ENCODE measurements at regions not wholly inside any gene's neighbourhood (a gene's known extent, or its start where the extent isn't known, plus 50 kb on each side); places are given as distances from the start of the nearest gene placed in this dataset.

DNA sequence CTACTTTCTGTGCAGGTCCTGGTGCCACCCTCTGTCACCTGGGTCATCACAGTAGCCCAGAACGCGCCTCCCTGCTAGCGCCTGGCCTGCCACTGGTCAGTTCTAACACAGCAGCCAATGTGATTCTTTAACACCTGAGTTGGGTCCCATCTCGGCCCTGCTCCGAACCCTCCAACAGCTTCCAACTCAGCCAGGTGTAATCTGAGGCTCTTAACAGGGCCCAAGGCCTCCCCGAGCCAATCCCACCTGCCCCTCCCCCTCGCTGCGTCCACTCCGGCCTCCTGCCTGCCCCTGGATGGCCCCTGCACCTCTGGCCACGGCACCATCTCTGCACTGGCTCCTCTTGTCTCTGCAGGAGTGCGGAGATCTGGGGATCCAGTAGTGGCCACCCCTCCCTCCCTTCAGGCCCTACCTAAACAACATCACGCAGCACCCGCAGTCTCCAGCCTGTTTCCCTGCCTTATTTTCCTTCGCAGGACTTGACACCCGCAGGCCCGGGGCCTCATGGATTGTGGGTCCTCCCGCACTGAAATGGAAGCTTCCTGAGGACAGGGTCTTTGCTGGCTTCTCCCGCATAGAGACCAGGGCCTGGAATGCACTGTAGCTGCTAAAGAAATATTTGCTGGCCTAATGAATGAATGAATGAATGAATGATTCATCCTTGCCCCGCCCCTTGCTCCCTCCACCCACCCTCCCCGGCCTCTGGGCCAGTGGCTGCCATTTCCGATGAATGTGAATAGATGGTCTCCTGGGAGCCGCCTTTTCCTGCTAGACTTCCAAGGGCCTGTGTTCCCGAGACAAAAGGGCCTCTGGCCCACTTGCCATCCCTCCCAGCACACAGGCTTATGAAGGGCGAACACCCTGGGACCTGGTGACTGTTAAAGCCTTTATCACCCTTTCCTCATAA is 174.8 kb upstream of the FOXF1 start:
- TF ChIP-seq, protein P1, sequence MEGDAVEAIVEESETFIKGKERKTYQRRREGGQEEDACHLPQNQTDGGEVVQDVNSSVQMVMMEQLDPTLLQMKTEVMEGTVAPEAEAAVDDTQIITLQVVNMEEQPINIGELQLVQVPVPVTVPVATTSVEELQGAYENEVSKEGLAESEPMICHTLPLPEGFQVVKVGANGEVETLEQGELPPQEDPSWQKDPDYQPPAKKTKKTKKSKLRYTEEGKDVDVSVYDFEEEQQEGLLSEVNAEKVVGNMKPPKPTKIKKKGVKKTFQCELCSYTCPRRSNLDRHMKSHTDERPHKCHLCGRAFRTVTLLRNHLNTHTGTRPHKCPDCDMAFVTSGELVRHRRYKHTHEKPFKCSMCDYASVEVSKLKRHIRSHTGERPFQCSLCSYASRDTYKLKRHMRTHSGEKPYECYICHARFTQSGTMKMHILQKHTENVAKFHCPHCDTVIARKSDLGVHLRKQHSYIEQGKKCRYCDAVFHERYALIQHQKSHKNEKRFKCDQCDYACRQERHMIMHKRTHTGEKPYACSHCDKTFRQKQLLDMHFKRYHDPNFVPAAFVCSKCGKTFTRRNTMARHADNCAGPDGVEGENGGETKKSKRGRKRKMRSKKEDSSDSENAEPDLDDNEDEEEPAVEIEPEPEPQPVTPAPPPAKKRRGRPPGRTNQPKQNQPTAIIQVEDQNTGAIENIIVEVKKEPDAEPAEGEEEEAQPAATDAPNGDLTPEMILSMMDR (IDR thresholded peaks at IDR 0.05) = no peak
- TF ChIP-seq EZH2phosphoT487 (IDR thresholded peaks at IDR 0.05) = no peak

Measured in neural progenitor cell (in vitro differentiated cells).